ENCODE measurements at regions not wholly inside any gene's neighbourhood (a gene's known extent, or its start where the extent isn't known, plus 50 kb on each side); places are given as distances from the start of the nearest gene placed in this dataset.

DNA sequence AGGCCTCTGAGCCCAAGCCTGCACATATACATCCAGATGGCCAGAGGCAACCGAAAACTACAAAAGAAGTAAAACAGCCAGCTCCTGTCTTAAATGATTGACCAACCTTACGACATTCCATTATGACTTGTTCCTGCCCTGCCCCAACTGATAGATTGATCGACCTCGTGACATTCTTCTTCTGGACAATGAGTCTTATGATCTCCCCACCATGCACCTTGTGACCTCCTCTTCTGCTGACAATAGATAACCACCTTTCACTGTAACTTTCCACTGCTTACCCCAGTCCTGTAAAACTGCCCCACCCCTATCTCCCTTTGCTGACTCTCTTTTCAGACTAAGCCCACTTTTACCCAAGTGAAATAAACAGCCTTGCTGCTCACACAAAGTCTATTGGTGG, 670.0 kb upstream of the PKDCC start:
- no peak for TF ChIP-seq CTCF (IDR thresholded peaks at IDR 0.05; ENCODE audit: low read length)
- TF ChIP-seq EZH2 (optimal IDR thresholded peaks at IDR 0.05; ENCODE audit: low read depth, low read length): no peak
- no peak for TF ChIP-seq EZH2phosphoT487 (IDR thresholded peaks at IDR 0.05; ENCODE audit: low read length)

All from MM.1S (cell line).